Activated CD8-positive, alpha-beta T cell treated with anti-CD3 and anti-CD28 coated beads, Interleukin-2, amount 10 ng/mL, durations not matched to agents 7 days and 5 days (primary cell): ENCODE measurements at regions not wholly inside any gene's neighbourhood (a gene's known extent, or its start where the extent isn't known, plus 50 kb on each side); places are given as distances from the start of the nearest gene placed in this dataset.
"Not testable (repeated sequence)": the region's sequence is repeated elsewhere in the genome, so short reads cannot be mapped to it uniquely, and the experiment has no call there.

ENCODE experiments used
- ATAC-seq: fragments of 150-1000 bp; cut with Tn5 transposase; one replicate; pipeline ENCODE4 v1.10.0; 2021; ENCODE audit warnings: moderate library complexity
- CTCF ChIA-PET: fragments of 350-600 bp; sonication (Branson Sonifier 250); formaldehyde crosslinking; loops from one replicate; lab custom pipeline; 2021; ENCODE audit warnings: antibody characterized with exemption; lab: Charles Lee
- POLR2A ChIA-PET: fragments of 350-600 bp; sonication (Branson Sonifier 250); formaldehyde crosslinking; loops from one replicate; lab custom pipeline; 2021; ENCODE audit warnings: antibody characterized with exemption; lab: Charles Lee
- DNase-seq: peaks from one replicate; pipeline ENCODE4 v3.0.0-alpha.2; 2020
- H3K27ac Mint-ChIP-seq: one replicate; pipeline ENCODE4 v1.8.0; 2021; ENCODE audit warnings: mild to moderate bottlenecking, mixed read lengths
- H3K27me3 Mint-ChIP-seq: one replicate; pipeline ENCODE4 v1.8.0; 2021; ENCODE audit warnings: low read depth, mixed read lengths
- H3K36me3 Mint-ChIP-seq: one replicate; pipeline ENCODE4 v1.8.0; 2021; ENCODE audit warnings: low read depth, mixed read lengths
- H3K4me1 Mint-ChIP-seq: one replicate; pipeline ENCODE4 v1.8.0; 2021; ENCODE audit warnings: low read depth, mixed read lengths
- H3K4me3 Mint-ChIP-seq: one replicate; pipeline ENCODE4 v1.8.0; 2021; ENCODE audit warnings: mild to moderate bottlenecking, mixed read lengths
- H3K9me3 Mint-ChIP-seq: one replicate; pipeline ENCODE4 v1.8.0; 2022; ENCODE audit warnings: mixed read lengths; ENCODE audit not compliant: insufficient read depth

GRCh38 chr12:116376354-116377193 lies 99.1 kb upstream of the MED13L start:
- POLR2A ChIA-PET = no interaction called here
- no peaks in the 10 kb centered on the region for H3K9me3 Mint-ChIP-seq
- H3K36me3 Mint-ChIP-seq = no peaks in the 10 kb centered on the region
- CTCF ChIA-PET = interaction anchor here (0.5 to 1.1 kb wide), 3 partner anchors 12 to 140 kb away, joined by 3 read pairs; no protein-coding TSS in a partner anchor
- no peak overlapping the region for H3K4me3 Mint-ChIP-seq
- no peak for ATAC-seq
- no peak for DNase-seq
- H3K4me1 Mint-ChIP-seq = no peaks in the 10 kb centered on the region
- no peak overlapping the region for H3K27ac Mint-ChIP-seq
- H3K27me3 Mint-ChIP-seq = no peaks in the 10 kb centered on the region

GRCh38 chr12:116377194-116377571 lies 99.7 kb upstream of the MED13L start:
- POLR2A ChIA-PET, H3K4me1 Mint-ChIP-seq, H3K36me3 Mint-ChIP-seq, CTCF ChIA-PET, DNase-seq, ATAC-seq, H3K9me3 Mint-ChIP-seq, H3K27ac Mint-ChIP-seq, H3K27me3 Mint-ChIP-seq, H3K4me3 Mint-ChIP-seq: not testable (repeated sequence)

- Mint-ChIP-seq H3K27me3 (peaks cover 4% of the 10 kb centered on the region), H3K9me3 (no peaks in the 10 kb centered on the region), H3K27ac (no peak overlapping the region), H3K4me3 (no peak overlapping the region), H3K36me3 (no peaks in the 10 kb centered on the region), H3K4me1 (no peaks in the 10 kb centered on the region)
- CTCF ChIA-PET = no interaction called here
- ATAC-seq = no peak
- DNase-seq = no peak
- POLR2A ChIA-PET = interaction anchor here (0.6 kb wide), 1 partner anchor 70 kb away, joined by 3 read pairs; no protein-coding TSS in a partner anchor
Observed at GRCh38 chr12:116378002-116378401, 100.5 kb upstream of the MED13L start.

- no peak overlapping the region for H3K27ac Mint-ChIP-seq
- ChIA-PET POLR2A (no interaction called here), CTCF (no interaction called here)
- peaks cover 8% of the 10 kb centered on the region for H3K4me1 Mint-ChIP-seq
- ATAC-seq (no peak), DNase-seq (no peak)
- peaks cover 5% of the 10 kb centered on the region for H3K27me3 Mint-ChIP-seq
- H3K36me3 Mint-ChIP-seq = no peaks in the 10 kb centered on the region
- H3K4me3 Mint-ChIP-seq = no peak overlapping the region
- H3K9me3 Mint-ChIP-seq = no peaks in the 10 kb centered on the region
Observed at GRCh38 chr12:116380108-116380507, 102.6 kb upstream of the MED13L start.

GRCh38 chr12:116380740-116381139 lies 103.2 kb upstream of the MED13L start:
- POLR2A ChIA-PET, ATAC-seq, CTCF ChIA-PET, DNase-seq, H3K9me3 Mint-ChIP-seq, H3K4me1 Mint-ChIP-seq, H3K27me3 Mint-ChIP-seq, H3K27ac Mint-ChIP-seq, H3K36me3 Mint-ChIP-seq, H3K4me3 Mint-ChIP-seq: not testable (repeated sequence)

GRCh38 chr12:116381240-116381743 lies 103.8 kb upstream of the MED13L start:
- Mint-ChIP-seq H3K4me3 (no peak overlapping the region), H3K27ac (no peak overlapping the region), H3K4me1 (peaks cover 10% of the 10 kb centered on the region), H3K27me3 (peaks cover 5% of the 10 kb centered on the region), H3K9me3 (no peaks in the 10 kb centered on the region), H3K36me3 (no peaks in the 10 kb centered on the region)
- no peak for ATAC-seq
- ChIA-PET POLR2A (no interaction called here), CTCF (interaction anchor here (1.1 kb wide), 1 partner anchor 25 kb away, joined by 3 read pairs; no protein-coding TSS in a partner anchor)
- no peak for DNase-seq

GRCh38 chr12:116381744-116382685 lies 104.5 kb upstream of the MED13L start:
- Mint-ChIP-seq H3K27me3 (peaks cover 5% of the 10 kb centered on the region), H3K36me3 (no peaks in the 10 kb centered on the region), H3K4me1 (peaks cover 10% of the 10 kb centered on the region), H3K4me3 (no peak overlapping the region), H3K9me3 (no peaks in the 10 kb centered on the region), H3K27ac (no peak overlapping the region)
- CTCF ChIA-PET = interaction anchor here (1.1 kb wide), 1 partner anchor 24 kb away, joined by 3 read pairs; no protein-coding TSS in a partner anchor
- ATAC-seq (no peak), DNase-seq (no peak)
- POLR2A ChIA-PET = no interaction called here

- H3K4me1 Mint-ChIP-seq = peaks cover 10% of the 10 kb centered on the region
- ChIA-PET POLR2A (no interaction called here), CTCF (no interaction called here)
- no peaks in the 10 kb centered on the region for H3K36me3 Mint-ChIP-seq
- no peak overlapping the region for H3K4me3 Mint-ChIP-seq
- DNase-seq = no peak
- H3K9me3 Mint-ChIP-seq = no peaks in the 10 kb centered on the region
- ATAC-seq = no peak
- peaks cover 5% of the 10 kb centered on the region for H3K27me3 Mint-ChIP-seq
- no peak overlapping the region for H3K27ac Mint-ChIP-seq
Observed at GRCh38 chr12:116382686-116383530, 105.4 kb upstream of the MED13L start.

GRCh38 chr12:116384175-116384574 lies 106.7 kb upstream of the MED13L start:
- ChIA-PET POLR2A (no interaction called here), CTCF (interaction anchor here (1.0 kb wide), 1 partner anchor 15 kb away, joined by 3 read pairs; no protein-coding TSS in a partner anchor)
- H3K36me3 Mint-ChIP-seq = no peaks in the 10 kb centered on the region
- no peak overlapping the region for H3K27ac Mint-ChIP-seq
- peaks cover 10% of the 10 kb centered on the region for H3K4me1 Mint-ChIP-seq
- no peak overlapping the region for H3K4me3 Mint-ChIP-seq
- H3K27me3 Mint-ChIP-seq = peaks cover 9% of the 10 kb centered on the region
- ATAC-seq = no peak
- no peaks in the 10 kb centered on the region for H3K9me3 Mint-ChIP-seq
- no peak for DNase-seq

GRCh38 chr12:116384691-116385485 lies 107.4 kb upstream of the MED13L start:
- Mint-ChIP-seq H3K4me3 (no peak overlapping the region), H3K27ac (no peak overlapping the region), H3K4me1 (peaks cover 10% of the 10 kb centered on the region), H3K9me3 (no peaks in the 10 kb centered on the region), H3K36me3 (no peaks in the 10 kb centered on the region), H3K27me3 (peaks cover 9% of the 10 kb centered on the region)
- no peak for DNase-seq
- ChIA-PET POLR2A (no interaction called here), CTCF (interaction anchor here (1.0 kb wide), 1 partner anchor 14 kb away, joined by 3 read pairs; no protein-coding TSS in a partner anchor)
- peak; percentile 39 for ATAC-seq
